Psoas muscle (tissue), 7 donors: ENCODE measurements at regions not wholly inside any gene's neighbourhood (a gene's known extent, or its start where the extent isn't known, plus 50 kb on each side); places are given as distances from the start of the nearest gene placed in this dataset.

Source experiments
- ATAC-seq, 4 donors: fragments of 200-7000 bp; cut with Tn5 transposase; one replicate each; pipeline ENCODE4 v1.9.1; 2020; ENCODE audit warnings: moderate library complexity in 3 of 4, mild to moderate bottlenecking in 2 of 4
- DNase-seq, 2 donors: peaks; one replicate each; pipeline ENCODE4 v3.0.0-alpha.2; 2020
- H3K27ac ChIP-seq: fragments of 200-600 bp; one replicate; pipeline ENCODE4 v1.8.0; 2022
- H3K27me3 ChIP-seq, 3 donors: fragments of 200-600 bp in 1 of 3; one replicate each; pipeline versions ENCODE4 v1.6.1 to v1.8.0; 2013 to 2022; ENCODE audit warnings: low read length in 2 of 3, mild to moderate bottlenecking in 2 of 3, moderate library complexity in 1 of 3; ENCODE audit not compliant: insufficient read depth in 3 of 3
- H3K36me3 ChIP-seq, 2 donors: fragments of 200-600 bp in 1 of 2; one replicate each; pipeline versions ENCODE4 v1.6.1 to v1.8.0; 2013 to 2022; ENCODE audit warnings: low read depth in 1 of 2, mild to moderate bottlenecking in 1 of 2, moderate library complexity in 1 of 2; ENCODE audit not compliant: insufficient read depth in 1 of 2
- H3K4me1 ChIP-seq: fragments of 200-600 bp; one replicate; pipeline ENCODE4 v1.8.0; 2022
- H3K4me3 ChIP-seq: fragments of 200-600 bp; one replicate; pipeline ENCODE4 v1.8.0; 2022; ENCODE audit warnings: mild to moderate bottlenecking
- H3K9me3 ChIP-seq: fragments of 200-600 bp; one replicate; pipeline ENCODE4 v1.8.0; 2022
- WGBS, 3 donors: extraction: QIAGEN DNeasy Blood & Tissue Kit; methylation state at CpG; one replicate each; pipeline versions ENCODE4 v1.1.6 to v1.1.7; 2013; 5-methylcytosine and 5-hydroxymethylcytosine counted together
- intact Hi-C, 2 donors: fragments of 100-400 bp; cut with DNase I; formaldehyde crosslinking; loops; one replicate each; pipeline versions ENCODE4 v1.11.0 to v1.14.2; 2022
- TF ChIP-seq, protein P1 (sequence below): fragments of 200-600 bp; IDR thresholded peaks from one replicate; pipeline ENCODE4 v1.8.0; 2022; ENCODE audit warnings: antibody characterized with exemption
- donor health status: healthy with polysubstance abuse.
- donor health status: DM: no; HTN: no; CAD: no; lungs with moderate emphysema.
- donor health status: Bipolar disorder and iron deficiency.
- donor health status: healthy.
- donor health status: DM: yes; HTN: yes; CAD: no.
- donor health status: DM: no; HTN: no; CAD: no.
- donor health status: DM: yes; HTN: yes; CAD: no.

- Histone ChIP-seq H3K4me3 (no peak overlapping the region), H3K27ac (no peak overlapping the region), H3K27me3 (no peaks in the 10 kb centered on the region), H3K4me1 (no peaks in the 10 kb centered on the region), H3K9me3 (no peaks in the 10 kb centered on the region), H3K36me3 (no peaks in the 10 kb centered on the region)
- TF ChIP-seq, protein P1, sequence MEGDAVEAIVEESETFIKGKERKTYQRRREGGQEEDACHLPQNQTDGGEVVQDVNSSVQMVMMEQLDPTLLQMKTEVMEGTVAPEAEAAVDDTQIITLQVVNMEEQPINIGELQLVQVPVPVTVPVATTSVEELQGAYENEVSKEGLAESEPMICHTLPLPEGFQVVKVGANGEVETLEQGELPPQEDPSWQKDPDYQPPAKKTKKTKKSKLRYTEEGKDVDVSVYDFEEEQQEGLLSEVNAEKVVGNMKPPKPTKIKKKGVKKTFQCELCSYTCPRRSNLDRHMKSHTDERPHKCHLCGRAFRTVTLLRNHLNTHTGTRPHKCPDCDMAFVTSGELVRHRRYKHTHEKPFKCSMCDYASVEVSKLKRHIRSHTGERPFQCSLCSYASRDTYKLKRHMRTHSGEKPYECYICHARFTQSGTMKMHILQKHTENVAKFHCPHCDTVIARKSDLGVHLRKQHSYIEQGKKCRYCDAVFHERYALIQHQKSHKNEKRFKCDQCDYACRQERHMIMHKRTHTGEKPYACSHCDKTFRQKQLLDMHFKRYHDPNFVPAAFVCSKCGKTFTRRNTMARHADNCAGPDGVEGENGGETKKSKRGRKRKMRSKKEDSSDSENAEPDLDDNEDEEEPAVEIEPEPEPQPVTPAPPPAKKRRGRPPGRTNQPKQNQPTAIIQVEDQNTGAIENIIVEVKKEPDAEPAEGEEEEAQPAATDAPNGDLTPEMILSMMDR: no peak
- DNase-seq: no peak
- ATAC-seq: no peak
- intact Hi-C loops: no loop called here
These were observed 329.2 kb upstream of the PRR16 start for GRCh38 chr5:120134944-120135343.

DNA sequence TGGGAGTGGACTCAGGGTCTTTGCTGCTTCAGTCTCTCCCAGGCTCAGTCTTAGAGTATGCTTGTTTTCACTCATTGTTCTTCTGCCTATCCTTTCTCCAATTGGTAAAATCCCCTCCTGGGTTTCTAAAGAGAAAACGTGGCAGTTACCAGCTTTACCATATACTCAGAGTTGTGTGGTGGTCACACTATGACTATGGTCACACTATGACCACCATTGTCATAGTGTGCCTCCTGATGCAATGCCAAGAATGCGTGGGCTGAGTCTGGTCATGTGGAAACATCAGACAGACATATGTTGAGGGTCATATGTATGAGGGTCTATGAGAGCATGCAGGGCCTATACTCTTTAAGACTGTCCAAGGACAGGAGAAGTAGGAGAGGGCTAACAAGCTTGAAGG lies 326.5 kb upstream of the PRR16 start:
- Histone ChIP-seq H3K36me3 (no peaks in the 10 kb centered on the region), H3K27ac (no peak overlapping the region)

DNA sequence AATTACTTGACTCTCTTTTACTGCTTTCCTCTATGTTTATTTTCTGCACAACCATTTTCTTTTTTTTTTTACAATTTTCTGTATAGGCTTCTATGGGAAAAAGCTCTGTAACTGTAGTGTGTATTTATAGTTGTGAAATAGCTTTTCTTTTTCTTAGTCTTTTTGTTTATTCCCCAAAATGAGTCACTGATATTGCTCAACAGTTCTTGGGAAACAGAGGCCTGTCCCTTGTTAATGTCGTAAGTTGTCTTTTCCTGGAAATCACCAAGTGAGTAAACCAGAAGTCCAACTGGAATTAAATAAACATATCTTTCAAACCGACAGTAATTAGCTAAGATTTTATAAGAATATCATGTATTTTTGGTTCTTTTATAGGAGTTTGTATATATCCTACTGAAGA lies 325.1 kb upstream of the PRR16 start:
- H3K27ac ChIP-seq: no peak overlapping the region
- DNase-seq (no peak), ATAC-seq (peak in 1 of 4 donors; percentile 50)
- intact Hi-C loops: no loop called here
- H3K4me3 ChIP-seq: no peak overlapping the region
- H3K9me3 ChIP-seq: no peaks in the 10 kb centered on the region
- no peaks in the 10 kb centered on the region for H3K36me3 ChIP-seq
- no peaks in the 10 kb centered on the region for H3K4me1 ChIP-seq
- 49 to 69% (median 60%) methylated on average over 2 of the region's 2 CpGs for WGBS, 3 donors
- TF ChIP-seq, protein P1: no peak
- no peaks in the 10 kb centered on the region for H3K27me3 ChIP-seq

More for the DNA sequence above, 326.5 kb upstream of the PRR16 start:
- 64 to 80% (median 74%) methylated on average over 2 of the region's 2 CpGs for WGBS, 3 donors
- intact Hi-C loops: no loop called here
- ATAC-seq: no peak
- no peak overlapping the region for H3K4me3 ChIP-seq
- TF ChIP-seq, protein P1: no peak
- no peaks in the 10 kb centered on the region for H3K27me3 ChIP-seq
- H3K4me1 ChIP-seq: no peaks in the 10 kb centered on the region
- DNase-seq: no peak
- no peaks in the 10 kb centered on the region for H3K9me3 ChIP-seq

- intact Hi-C loops: no loop called here
- H3K4me1 ChIP-seq: no peaks in the 10 kb centered on the region
- DNase-seq (no peak), ATAC-seq (no peak)
- no peaks in the 10 kb centered on the region for H3K36me3 ChIP-seq
- H3K27me3 ChIP-seq: no peaks in the 10 kb centered on the region
- 45 to 91% (median 79%) methylated on average over 1 of the region's 1 CpG for WGBS, 3 donors
- TF ChIP-seq, protein P1: no peak
- no peak overlapping the region for H3K27ac ChIP-seq
- H3K9me3 ChIP-seq: no peaks in the 10 kb centered on the region
- H3K4me3 ChIP-seq: no peak overlapping the region
These were observed 323.6 kb upstream of the PRR16 start for GRCh38 chr5:120140501-120140900.

- 57 to 75% (median 60%) methylated on average over 2 of the region's 2 CpGs for WGBS, 3 donors
- Histone ChIP-seq H3K4me3 (no peak overlapping the region), H3K36me3 (no peaks in the 10 kb centered on the region), H3K4me1 (no peaks in the 10 kb centered on the region), H3K27ac (no peak overlapping the region), H3K9me3 (no peaks in the 10 kb centered on the region), H3K27me3 (no peaks in the 10 kb centered on the region)
- ATAC-seq: no peak
- TF ChIP-seq, protein P1: no peak
- intact Hi-C loops: no loop called here
- DNase-seq: no peak
These were observed 323.0 kb upstream of the PRR16 start for GRCh38 chr5:120141076-120141475.
